HCT116 (cell line): ENCODE measurements at regions not wholly inside any gene's neighbourhood (a gene's known extent, or its start where the extent isn't known, plus 50 kb on each side); places are given as distances from the start of the nearest gene placed in this dataset.

Experiments
- ATAC-seq: fragments of 200-7000 bp; cut with Tn5 transposase; 2 replicates; pipeline ENCODE4 v1.9.1; 2020; ENCODE audit warnings: mild to moderate bottlenecking, moderate library complexity
- BruUV-seq: library from RNA; stranded (reverse); fragments of 400-500 nt; replicated peaks from 2 replicates; lab custom pipeline; 2021; lab: Mats Ljungman, UMichigan
- CTCF ChIA-PET: fragments of 300-600 bp; sonication (Branson Sonifier 250); formaldehyde crosslinking; loops from one replicate; lab custom pipeline; 2021; ENCODE audit warnings: antibody characterized with exemption; lab: Charles Lee
- POLR2A ChIA-PET: fragments of 300-600, 350-600 bp; sonication (Branson Sonifier 250); formaldehyde crosslinking; loops from one replicate; lab custom pipeline; 2021; ENCODE audit warnings: antibody characterized with exemption; lab: Charles Lee
- RAD21 ChIA-PET, 2 experiments: fragments of 300-600 bp; sonication (Branson Sonifier 250); formaldehyde crosslinking; loops; one replicate each; lab custom pipeline; 2023; ENCODE audit warnings: low total read pairs in 2 of 2; ENCODE audit not compliant: uncharacterized antibody in 2 of 2, unreplicated experiment in 2 of 2, low non-redundant PET in 1 of 2; lab: Charles Lee
- DNase-seq: peaks from one replicate; pipeline ENCODE4 v3.0.0-alpha.2; 2010; ENCODE audit warnings: low read depth, low spot score
- H2AFZ ChIP-seq: fragments of 200-600 bp; shearing (Covaris generic), sonication (generic); 2 replicates; pipeline ENCODE4 v1.6.1; 2017; ENCODE audit warnings: low read depth, mixed run types, mixed read lengths, antibody characterized with exemption, low read length; ENCODE audit not compliant: poor library complexity, severe bottlenecking
- H3K27ac ChIP-seq: 2 replicates; pipeline ENCODE4 v1.5.1; 2012; ENCODE audit warnings: low read depth, low read length
- H3K27me3 ChIP-seq: fragments of 200-600 bp; sonication (generic); 2 replicates; pipeline ENCODE4 v1.6.1; 2016; ENCODE audit warnings: mixed run types, low read length, mixed read lengths; ENCODE audit not compliant: insufficient read depth
- H3K36me3 ChIP-seq, 2 experiments: fragments of 200-500 bp in 1 of 2; fragments of 200-600 bp in 1 of 2; sonication (Bioruptor generic) in 1 of 2; sonication (generic) in 1 of 2; 2 replicates each; pipeline versions ENCODE4 v1.5.1 to v1.6.1; 2014 to 2016; ENCODE audit warnings: low read length in 2 of 2, inconsistent platforms in 1 of 2, mixed read lengths in 1 of 2, mixed run types in 1 of 2; ENCODE audit not compliant: insufficient read depth in 2 of 2, control insufficient read depth in 1 of 2
- H3K4me1 ChIP-seq, 2 experiments: fragments of 200-600 bp in 1 of 2; sonication (generic) in 1 of 2; 2 replicates each; pipeline versions ENCODE4 v1.5.1 to v1.6.1; 2012 to 2017; ENCODE audit warnings: low read length in 2 of 2, inconsistent platforms in 1 of 2, mild to moderate bottlenecking in 1 of 2, mixed read lengths in 1 of 2, mixed run types in 1 of 2, moderate library complexity in 1 of 2; ENCODE audit not compliant: insufficient read depth in 2 of 2, control insufficient read depth in 1 of 2
- H3K4me2 ChIP-seq: fragments of 200-600 bp; sonication (generic); 2 replicates; pipeline ENCODE4 v1.6.1; 2017; ENCODE audit warnings: mixed run types, low read length, mixed read lengths
- H3K4me3 ChIP-seq, 2 experiments: fragments of 200-600 bp in 1 of 2; sonication (generic) in 1 of 2; replicated peaks in 1 of 2; 2 replicates each; pipeline ENCODE4 v1.5.1; 2011 to 2016; ENCODE audit warnings: low read length in 2 of 2, control low read depth in 1 of 2, low read depth in 1 of 2, mild to moderate bottlenecking in 1 of 2, mixed read lengths in 1 of 2, mixed run types in 1 of 2
- H3K79me2 ChIP-seq: fragments of 200-600 bp; sonication (generic); 2 replicates; pipeline ENCODE4 v1.6.1; 2017; ENCODE audit warnings: mild to moderate bottlenecking, mixed run types, low read length, moderate library complexity, mixed read lengths; ENCODE audit not compliant: insufficient read depth
- H3K9ac ChIP-seq: fragments of 200-600 bp; sonication (generic); 2 replicates; pipeline ENCODE4 v1.6.1; 2016; ENCODE audit warnings: low read length, mixed read lengths
- H3K9me2 ChIP-seq: fragments of 200-600 bp; sonication (generic), shearing (Covaris generic); 2 replicates; pipeline ENCODE4 v1.6.1; 2017; ENCODE audit warnings: mixed run types, mild to moderate bottlenecking, moderate library complexity; ENCODE audit not compliant: insufficient read depth
- H3K9me3 ChIP-seq, 2 experiments: fragments of 200-500 bp in 1 of 2; fragments of 200-600 bp in 1 of 2; sonication (Bioruptor generic) in 1 of 2; sonication (generic) in 1 of 2; 2 replicates each; pipeline ENCODE4 v1.6.1; 2014 to 2017; ENCODE audit warnings: low read length in 2 of 2, mixed read lengths in 2 of 2, inconsistent platforms in 1 of 2, low read depth in 1 of 2, mild to moderate bottlenecking in 1 of 2, mixed run types in 1 of 2, moderate library complexity in 1 of 2; ENCODE audit not compliant: control insufficient read depth in 1 of 2, insufficient read depth in 1 of 2
- H4K20me1 ChIP-seq: fragments of 200-600 bp; sonication (generic), shearing (Covaris generic); 2 replicates; pipeline ENCODE4 v1.6.1; 2017; ENCODE audit warnings: mixed run types, mild to moderate bottlenecking, moderate library complexity; ENCODE audit not compliant: insufficient read depth
- CBX3 ChIP-seq: IDR thresholded peaks from 2 replicates; pipeline ENCODE4 v1.6.1; 2012; ENCODE audit warnings: low read depth
- CEBPB ChIP-seq: IDR thresholded peaks from 2 replicates; pipeline ENCODE4 v1.6.1; 2012; ENCODE audit warnings: low read depth
- CTCF ChIP-seq, 3 experiments: fragments of 200-600 bp in 1 of 3; sonication (generic) in 1 of 3; IDR thresholded peaks in 2 of 3; conservative IDR thresholded peaks in 1 of 3; 2 replicates each; pipeline ENCODE4 v1.5.1; 2012 to 2017; ENCODE audit warnings: low read depth in 2 of 3, low read length in 2 of 3, antibody characterized with exemption in 1 of 3, borderline replicate concordance in 1 of 3, control low read depth in 1 of 3, mild to moderate bottlenecking in 1 of 3, mixed read lengths in 1 of 3, mixed run types in 1 of 3, moderate library complexity in 1 of 3; ENCODE audit not compliant: insufficient read depth in 1 of 3
- EGR1 ChIP-seq: IDR thresholded peaks from 2 replicates; pipeline ENCODE4 v1.6.1; 2012; ENCODE audit warnings: low read depth
- ELF1 ChIP-seq: IDR thresholded peaks from 2 replicates; pipeline ENCODE4 v1.6.1; 2012; ENCODE audit warnings: low read depth, borderline replicate concordance
- EZH2 ChIP-seq: fragments of 200-600 bp; sonication (generic); IDR thresholded peaks from 2 replicates; pipeline ENCODE4 v1.6.1; 2017; ENCODE audit warnings: antibody characterized with exemption, mixed run types
- EZH2phosphoT487 ChIP-seq: fragments of 200-600 bp; IDR thresholded peaks from 2 replicates; pipeline ENCODE4 v1.6.1; 2018; ENCODE audit warnings: antibody characterized with exemption, borderline replicate concordance
- FOSL1 ChIP-seq: IDR thresholded peaks from 2 replicates; pipeline ENCODE4 v1.6.1; 2012; ENCODE audit warnings: low read depth
- JUND ChIP-seq: IDR thresholded peaks from 2 replicates; pipeline ENCODE4 v1.6.1; 2012
- POLR2A ChIP-seq: IDR thresholded peaks from 2 replicates; pipeline ENCODE4 v1.7.0; 2011; ENCODE audit warnings: borderline replicate concordance; ENCODE audit not compliant: insufficient read depth, insufficient read length; ENCODE audit errors: extremely low read depth
- RAD21 ChIP-seq: IDR thresholded peaks from 2 replicates; pipeline ENCODE4 v1.6.1; 2012; ENCODE audit warnings: low read depth, mild to moderate bottlenecking
- SIN3A ChIP-seq: IDR thresholded peaks from 2 replicates; pipeline ENCODE4 v1.6.1; 2012; ENCODE audit warnings: low read depth
- SRF ChIP-seq: IDR thresholded peaks from 2 replicates; pipeline ENCODE4 v1.6.1; 2012; ENCODE audit warnings: low read depth
- YY1 ChIP-seq: IDR thresholded peaks from 2 replicates; pipeline ENCODE4 v1.6.1; 2011; ENCODE audit warnings: low read length, low read depth, moderate library complexity, mild to moderate bottlenecking; ENCODE audit not compliant: insufficient replicate concordance; ENCODE audit errors: extremely low read depth
- ZBTB33 ChIP-seq: IDR thresholded peaks from 2 replicates; pipeline ENCODE4 v1.6.1; 2011; ENCODE audit warnings: mild to moderate bottlenecking, low read length, moderate library complexity; ENCODE audit not compliant: insufficient replicate concordance; ENCODE audit errors: extremely low read depth
- ZFX ChIP-seq: fragments of 450-650 bp; IDR thresholded peaks from 2 replicates; pipeline ENCODE4 v1.6.1; 2017
- ZNF274 ChIP-seq: fragments of 200-500 bp; sonication (Bioruptor generic); IDR thresholded peaks from 2 replicates; pipeline ENCODE4 v1.6.1; 2014; ENCODE audit warnings: mild to moderate bottlenecking, low read depth, low read length, inconsistent platforms
- intact Hi-C: fragments of 100-400 bp; cut with micrococcal nuclease; formaldehyde crosslinking; loops from 2 replicates; pipeline ENCODE4 v1.10.0; 2022
- TF ChIP-seq, protein P1 (sequence below): IDR thresholded peaks from 2 replicates; pipeline ENCODE4 v1.6.1; 2012; ENCODE audit warnings: low read depth
- TF ChIP-seq, protein P2 (sequence below): IDR thresholded peaks from 2 replicates; pipeline ENCODE4 v1.6.1; 2012

- Histone ChIP-seq H3K36me3 (no peaks in the 10 kb centered on the region), H3K9me2 (no peaks in the 10 kb centered on the region), H3K4me2 (no peak overlapping the region), H3K4me3 (no peak overlapping the region), H3K9ac (no peak overlapping the region), H3K27ac (no peak overlapping the region), H3K79me2 (no peaks in the 10 kb centered on the region), H3K9me3 (no peaks in the 10 kb centered on the region), H4K20me1 (no peaks in the 10 kb centered on the region), H2AFZ (no peak overlapping the region), H3K4me1 (no peaks in the 10 kb centered on the region), H3K27me3 (no peaks in the 10 kb centered on the region)
- no peak for TF ChIP-seq CBX3
- no peak for TF ChIP-seq ELF1
- no peak for TF ChIP-seq SIN3A
- no peak for TF ChIP-seq EZH2phosphoT487
- TF ChIP-seq SRF, result no peak
- no peak for TF ChIP-seq EGR1
- no peak for TF ChIP-seq JUND
- TF ChIP-seq CEBPB, result no peak
- TF ChIP-seq CTCF (IDR thresholded peaks at IDR 0.05 in 2 of 3, conservative IDR thresholded peaks at IDR 0.05 in 1 of 3; ENCODE audit: borderline replicate concordance in 1 of 3, insufficient read depth in 1 of 3, low read depth in 2 of 3, low read length in 2 of 3), result no peak
- TF ChIP-seq EZH2, result no peak
- no peak for TF ChIP-seq POLR2A
- TF ChIP-seq, protein P1, sequence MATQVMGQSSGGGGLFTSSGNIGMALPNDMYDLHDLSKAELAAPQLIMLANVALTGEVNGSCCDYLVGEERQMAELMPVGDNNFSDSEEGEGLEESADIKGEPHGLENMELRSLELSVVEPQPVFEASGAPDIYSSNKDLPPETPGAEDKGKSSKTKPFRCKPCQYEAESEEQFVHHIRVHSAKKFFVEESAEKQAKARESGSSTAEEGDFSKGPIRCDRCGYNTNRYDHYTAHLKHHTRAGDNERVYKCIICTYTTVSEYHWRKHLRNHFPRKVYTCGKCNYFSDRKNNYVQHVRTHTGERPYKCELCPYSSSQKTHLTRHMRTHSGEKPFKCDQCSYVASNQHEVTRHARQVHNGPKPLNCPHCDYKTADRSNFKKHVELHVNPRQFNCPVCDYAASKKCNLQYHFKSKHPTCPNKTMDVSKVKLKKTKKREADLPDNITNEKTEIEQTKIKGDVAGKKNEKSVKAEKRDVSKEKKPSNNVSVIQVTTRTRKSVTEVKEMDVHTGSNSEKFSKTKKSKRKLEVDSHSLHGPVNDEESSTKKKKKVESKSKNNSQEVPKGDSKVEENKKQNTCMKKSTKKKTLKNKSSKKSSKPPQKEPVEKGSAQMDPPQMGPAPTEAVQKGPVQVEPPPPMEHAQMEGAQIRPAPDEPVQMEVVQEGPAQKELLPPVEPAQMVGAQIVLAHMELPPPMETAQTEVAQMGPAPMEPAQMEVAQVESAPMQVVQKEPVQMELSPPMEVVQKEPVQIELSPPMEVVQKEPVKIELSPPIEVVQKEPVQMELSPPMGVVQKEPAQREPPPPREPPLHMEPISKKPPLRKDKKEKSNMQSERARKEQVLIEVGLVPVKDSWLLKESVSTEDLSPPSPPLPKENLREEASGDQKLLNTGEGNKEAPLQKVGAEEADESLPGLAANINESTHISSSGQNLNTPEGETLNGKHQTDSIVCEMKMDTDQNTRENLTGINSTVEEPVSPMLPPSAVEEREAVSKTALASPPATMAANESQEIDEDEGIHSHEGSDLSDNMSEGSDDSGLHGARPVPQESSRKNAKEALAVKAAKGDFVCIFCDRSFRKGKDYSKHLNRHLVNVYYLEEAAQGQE, result no peak
- TF ChIP-seq ZBTB33, result no peak
- no peak for TF ChIP-seq FOSL1
- TF ChIP-seq ZNF274, result no peak
- TF ChIP-seq, protein P2, sequence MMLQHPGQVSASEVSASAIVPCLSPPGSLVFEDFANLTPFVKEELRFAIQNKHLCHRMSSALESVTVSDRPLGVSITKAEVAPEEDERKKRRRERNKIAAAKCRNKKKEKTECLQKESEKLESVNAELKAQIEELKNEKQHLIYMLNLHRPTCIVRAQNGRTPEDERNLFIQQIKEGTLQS, result no peak
- no peak for TF ChIP-seq RAD21
- TF ChIP-seq ZFX, result no peak
- no peak for TF ChIP-seq YY1
- intact Hi-C loops, result no loop called here
- RAD21 ChIA-PET, result no interaction called here
- CTCF ChIA-PET, result interaction anchor here (1.2 kb wide), 1 partner anchor 287 kb away, joined by 3 read pairs; no protein-coding TSS in a partner anchor
- ATAC-seq, result no peak
- BruUV-seq, result no TSS peak
- no peak for DNase-seq
- POLR2A ChIA-PET, result no interaction called here
Measured at GRCh38 chr12:85580562-85581168, 255.5 kb downstream of the RASSF9 start.
